ENCODE measurements at regions not wholly inside any gene's neighbourhood (a gene's known extent, or its start where the extent isn't known, plus 50 kb on each side); places are given as distances from the start of the nearest gene placed in this dataset.

GRCh38 chr12:13764748-13765147 is 216.7 kb downstream of the GRIN2B start:
- no peak for DNase-seq (ENCODE audit: low read depth)

DNA sequence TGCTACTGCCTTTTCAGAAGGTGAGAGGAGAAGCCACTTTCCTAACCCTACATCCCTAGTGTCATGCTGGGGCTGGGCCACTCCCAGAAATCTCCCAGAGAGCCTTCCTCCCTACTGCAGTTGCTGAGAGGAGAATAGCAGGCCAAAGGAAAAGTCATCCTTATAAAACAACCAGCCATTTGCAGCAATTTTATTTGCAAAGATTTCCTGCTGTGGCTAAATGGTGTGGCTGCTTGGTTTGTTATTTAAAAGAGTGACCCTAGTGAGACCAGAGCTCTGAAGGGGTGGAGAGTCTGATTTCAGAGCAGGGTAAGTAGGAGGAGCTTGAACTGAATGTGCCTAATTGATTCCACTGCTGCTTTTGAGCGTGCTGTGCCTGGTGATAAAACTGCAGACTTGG is 232.0 kb downstream of the GRIN2B start:
- no peak for DNase-seq (ENCODE audit: low read depth)

- no peak for DNase-seq (ENCODE audit: low read depth)
Observed at GRCh38 chr12:13745111-13745860, 236.1 kb downstream of the GRIN2B start.

DNA sequence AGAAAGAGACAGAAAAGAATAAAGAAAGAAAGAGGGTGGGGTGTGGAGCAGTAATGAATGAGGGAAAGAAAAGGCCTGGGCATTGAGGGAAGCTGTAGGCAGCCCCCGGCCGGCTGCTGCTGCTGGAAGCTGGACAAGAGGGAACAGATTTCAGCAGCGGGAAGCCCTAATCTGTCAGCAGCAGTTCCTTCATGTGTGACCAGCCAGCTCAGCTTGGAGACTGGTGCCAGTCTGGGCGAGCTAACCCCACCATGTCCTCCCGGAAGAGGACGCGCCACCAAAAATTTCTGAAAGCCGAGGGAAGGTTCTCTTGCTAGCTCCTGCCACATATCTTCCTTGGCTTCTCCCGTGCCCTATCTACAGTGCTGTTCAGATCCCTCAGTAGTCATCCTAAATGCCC is 236.8 kb downstream of the GRIN2B start:
- no peak for DNase-seq (ENCODE audit: low read depth)

DNA sequence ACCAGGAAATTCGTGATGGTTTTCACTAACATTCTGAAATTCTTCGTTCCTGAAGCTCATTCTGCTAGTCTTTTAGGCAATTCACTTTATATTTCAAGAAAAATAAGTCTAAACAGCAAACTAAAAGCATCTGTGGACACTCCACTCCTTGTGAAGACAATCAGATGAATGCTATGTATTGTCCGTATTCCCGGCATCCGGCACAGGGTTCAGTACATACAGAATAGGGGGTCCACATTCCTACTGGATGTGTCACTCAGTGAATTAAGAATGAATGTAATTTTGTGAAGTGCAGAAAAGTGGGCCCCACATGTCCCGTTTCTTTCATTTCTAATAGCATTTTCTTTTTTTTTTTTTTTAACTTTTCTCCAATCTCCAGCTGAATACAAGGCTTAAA is 241.3 kb downstream of the GRIN2B start:
- no peak for DNase-seq (ENCODE audit: low read depth)

- DNase-seq (ENCODE audit: low read depth), result no peak
Observed at GRCh38 chr12:13735734-13736133, 245.7 kb downstream of the GRIN2B start.

- DNase-seq (ENCODE audit: low read depth), result no peak
Observed at GRCh38 chr12:13734584-13735152, 246.7 kb downstream of the GRIN2B start.

DNA sequence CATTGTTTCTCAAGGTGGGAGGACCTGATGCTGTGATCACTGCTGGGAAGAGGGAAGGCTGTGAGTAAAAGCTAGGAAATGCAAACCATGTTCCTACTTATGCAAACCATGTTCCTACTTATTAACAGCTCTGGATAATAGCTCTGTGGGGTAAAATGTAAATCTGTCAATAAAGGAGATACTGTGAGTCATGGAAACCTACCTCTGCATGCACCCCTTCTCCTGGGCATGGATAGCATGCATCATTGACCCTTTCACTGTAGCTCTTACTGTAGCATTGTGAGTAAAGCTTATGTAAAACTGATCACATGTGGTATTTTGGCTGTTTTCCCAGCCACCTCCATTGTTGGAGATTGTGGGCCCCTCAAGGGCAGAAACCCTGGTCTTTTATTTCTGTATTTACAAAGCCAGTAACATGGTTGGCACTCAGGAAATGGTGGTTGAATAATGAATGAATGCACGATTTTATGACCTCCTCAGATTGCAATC is 253.7 kb downstream of the GRIN2B start:
- no peak for DNase-seq (ENCODE audit: low read depth)

DNA sequence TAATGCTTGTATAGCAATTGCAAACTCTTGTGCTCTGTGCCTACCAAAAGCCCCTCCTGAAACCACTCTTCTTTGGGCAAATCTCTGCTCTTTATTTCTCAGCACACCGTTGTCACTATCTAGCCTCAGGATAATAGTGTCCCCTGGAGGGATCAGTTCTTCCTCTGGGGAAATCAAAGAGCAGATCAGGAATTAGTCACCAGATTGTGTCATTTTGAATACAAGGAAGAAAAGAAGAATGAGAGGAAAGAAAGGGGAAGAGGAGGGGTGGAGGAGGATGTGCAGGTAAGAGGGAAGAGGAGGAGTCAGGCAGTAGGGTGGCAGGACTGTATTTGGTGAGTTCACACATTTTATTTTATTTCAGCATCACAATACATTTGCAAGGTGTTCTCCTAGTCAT is 256.4 kb downstream of the GRIN2B start:
- DNase-seq (ENCODE audit: low read depth), result no peak

DNA sequence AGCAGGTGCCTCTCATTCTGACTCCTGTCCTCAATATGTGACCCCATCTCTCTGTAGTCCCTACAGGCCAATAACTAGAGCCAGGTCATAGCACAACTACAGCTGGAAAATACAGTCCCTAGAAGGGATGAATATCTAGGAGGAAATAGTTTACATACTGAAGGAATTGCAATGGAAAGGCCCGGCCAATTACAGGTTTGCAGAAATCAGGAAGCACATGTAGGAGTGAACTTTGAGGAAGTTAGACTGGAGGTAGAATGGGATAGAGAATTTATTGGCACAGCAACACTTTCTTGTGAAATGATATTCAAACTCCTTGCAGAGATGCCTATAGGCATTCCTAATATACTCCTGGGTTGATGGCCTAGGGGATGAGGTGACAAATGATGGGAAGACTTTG is 257.3 kb downstream of the GRIN2B start:
- DNase-seq (ENCODE audit: low read depth), result no peak

GRCh38 chr12:13719986-13720385 is 261.4 kb downstream of the GRIN2B start:
- DNase-seq (ENCODE audit: low read depth), result no peak

GRCh38 chr12:13718271-13718670 is 263.1 kb downstream of the GRIN2B start:
- no peak for DNase-seq (ENCODE audit: low read depth)

- no peak for DNase-seq (ENCODE audit: low read depth)
Observed at GRCh38 chr12:13716119-13716518, 265.3 kb downstream of the GRIN2B start.

- no peak for DNase-seq (ENCODE audit: low read depth)
Observed at GRCh38 chr12:13713556-13714410, 267.6 kb downstream of the GRIN2B start.

GRCh38 chr12:13707829-13708228 is 273.6 kb downstream of the GRIN2B start:
- DNase-seq (ENCODE audit: low read depth), result no peak

- no peak for DNase-seq (ENCODE audit: low read depth)
Observed at GRCh38 chr12:13702381-13702780, 279.0 kb downstream of the GRIN2B start.

DNA sequence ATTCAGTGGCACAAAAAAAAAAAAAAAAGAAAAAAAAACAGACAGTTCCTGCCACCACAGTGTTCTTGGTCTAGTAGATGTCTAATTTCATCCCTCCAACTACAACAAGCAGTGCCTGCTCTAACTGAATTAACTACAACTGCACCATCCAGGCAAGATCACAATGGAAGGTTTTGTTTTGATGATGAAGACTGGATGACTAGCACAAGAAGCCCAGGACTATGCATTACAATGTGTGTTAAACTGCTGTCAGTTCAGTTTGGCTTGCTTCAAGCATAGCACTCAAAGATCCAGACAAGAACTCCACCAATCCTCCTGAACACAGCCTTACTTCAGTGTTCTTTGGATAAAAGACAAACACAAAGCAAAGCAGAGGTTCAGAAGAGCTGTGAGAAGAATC is 279.9 kb downstream of the GRIN2B start:
- no peak for DNase-seq (ENCODE audit: low read depth)

GRCh38 chr12:13697973-13698372 is 283.4 kb downstream of the GRIN2B start:
- DNase-seq (ENCODE audit: low read depth), result no peak

GRCh38 chr12:13695781-13696180 is 285.6 kb downstream of the GRIN2B start:
- DNase-seq (ENCODE audit: low read depth), result no peak

DNA sequence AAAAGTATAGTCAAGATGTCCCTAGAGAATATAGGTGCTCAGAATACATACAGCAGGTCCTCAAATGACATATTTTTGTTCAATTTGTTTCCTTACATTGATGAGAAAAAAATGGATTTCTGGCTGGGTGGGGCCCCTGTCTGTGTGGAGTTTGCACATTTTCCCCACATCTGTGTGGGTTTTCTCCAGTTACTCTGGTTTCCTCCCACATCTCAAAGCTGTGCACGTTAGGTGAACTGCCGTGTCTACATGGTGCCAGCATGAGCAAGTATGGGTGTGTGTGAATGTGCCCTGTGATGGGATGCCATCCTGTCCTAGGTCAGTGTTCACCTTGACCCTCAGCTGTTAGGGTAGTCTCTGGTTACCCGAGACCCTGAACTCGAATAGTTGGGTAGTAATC is 289.1 kb downstream of the GRIN2B start:
- no peak for DNase-seq (ENCODE audit: low read depth)

DNA sequence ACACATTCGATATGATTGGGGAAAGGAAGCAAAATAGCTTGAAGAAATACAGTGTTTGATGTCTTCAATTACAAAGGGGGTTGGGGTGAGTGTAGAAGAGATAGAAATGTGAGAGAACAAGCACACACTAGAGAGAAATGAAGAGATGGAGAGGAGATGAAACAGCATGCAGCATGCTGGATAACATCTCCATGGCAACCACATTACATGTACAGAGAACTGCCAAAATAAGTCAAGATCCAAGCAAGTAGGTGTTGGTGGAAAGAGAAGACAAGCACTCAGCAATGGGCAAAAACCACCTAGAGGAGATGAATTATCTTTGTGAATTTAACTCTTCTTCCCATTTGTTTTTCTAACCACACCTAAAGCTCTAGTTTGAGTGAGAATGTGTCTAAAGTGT is 289.8 kb downstream of the GRIN2B start:
- no peak for DNase-seq (ENCODE audit: low read depth)

GRCh38 chr12:13687633-13688032 is 293.8 kb downstream of the GRIN2B start:
- no peak for DNase-seq (ENCODE audit: low read depth)

DNA sequence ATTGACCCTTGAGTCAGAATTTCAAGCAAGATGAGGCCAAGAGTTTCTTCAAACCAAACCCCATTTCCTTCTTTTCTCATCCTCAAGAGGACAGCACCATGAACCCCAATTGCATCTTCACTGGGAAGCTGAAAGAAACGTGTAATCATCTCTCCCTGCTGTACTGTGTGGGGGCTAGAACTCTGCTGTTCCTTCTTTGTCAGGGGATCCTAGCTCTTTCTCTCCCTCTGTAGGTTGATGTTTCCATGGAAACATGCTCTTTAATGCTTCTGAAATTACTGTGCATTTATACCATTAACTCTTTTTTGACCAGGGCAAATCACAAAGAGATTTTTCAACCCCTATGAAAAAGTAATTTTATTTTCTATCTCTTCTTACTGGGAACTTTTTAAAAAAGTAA is 295.1 kb downstream of the GRIN2B start:
- no peak for DNase-seq (ENCODE audit: low read depth)

Measured in GM04503 (cell line).